ENCODE measurements at regions not wholly inside any gene's neighbourhood (a gene's known extent, or its start where the extent isn't known, plus 50 kb on each side); places are given as distances from the start of the nearest gene placed in this dataset.

DNA sequence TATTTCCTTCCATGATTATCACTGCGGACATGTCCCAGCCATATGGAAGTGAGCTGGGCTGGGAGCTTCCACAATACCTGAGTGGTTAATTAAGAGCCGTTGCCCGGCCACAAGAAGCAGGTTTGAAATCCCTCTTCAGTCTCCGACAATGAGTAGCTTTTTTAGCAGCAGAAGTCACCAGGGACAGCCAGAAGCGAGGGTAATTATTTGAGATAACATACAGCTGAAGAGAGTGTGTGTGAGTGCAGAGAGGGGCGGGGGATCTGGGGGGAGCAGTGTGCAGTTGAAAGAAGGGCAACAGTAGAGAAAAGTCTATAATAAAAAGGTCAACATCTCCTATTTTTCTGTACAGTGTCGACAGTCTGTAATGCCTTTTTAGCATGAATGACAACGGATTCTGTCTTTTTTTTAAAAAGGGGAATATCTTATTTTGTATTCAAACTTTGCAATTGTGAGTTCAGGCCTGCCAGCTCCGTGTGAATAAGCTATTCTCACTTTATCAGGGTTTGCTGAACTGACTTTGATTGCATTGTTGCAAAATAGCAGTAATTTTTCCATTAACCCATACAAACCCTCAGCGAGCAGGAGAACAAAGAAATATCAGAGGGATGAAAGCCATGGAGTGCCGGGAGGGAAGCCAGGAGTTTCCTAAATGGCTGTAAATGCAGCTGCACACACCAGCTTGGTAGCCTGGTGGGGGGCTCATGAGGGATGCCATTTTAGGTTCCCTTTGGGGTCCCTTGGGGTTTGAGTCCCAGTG, 220.3 kb upstream of the IRX3 start:
- DNase-seq, result no peak

DNA sequence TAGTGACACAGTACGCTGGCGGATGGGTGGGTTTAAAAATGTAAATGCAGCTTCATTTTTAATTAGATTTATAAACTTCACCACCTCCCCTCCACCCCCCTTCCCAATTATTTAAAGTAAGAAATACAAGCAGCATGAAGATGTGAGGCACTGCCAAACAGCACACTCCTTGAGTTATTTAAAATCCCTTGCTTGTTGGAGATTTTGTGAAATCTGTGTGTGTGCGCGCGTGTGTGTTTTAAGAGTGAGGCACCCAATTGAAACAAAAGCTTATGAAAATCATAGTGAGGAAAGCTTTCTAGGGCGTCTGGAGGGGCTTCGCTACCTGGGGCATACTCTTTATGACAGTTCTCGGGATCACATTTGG, 219.6 kb upstream of the IRX3 start:
- no peak for DNase-seq

DNA sequence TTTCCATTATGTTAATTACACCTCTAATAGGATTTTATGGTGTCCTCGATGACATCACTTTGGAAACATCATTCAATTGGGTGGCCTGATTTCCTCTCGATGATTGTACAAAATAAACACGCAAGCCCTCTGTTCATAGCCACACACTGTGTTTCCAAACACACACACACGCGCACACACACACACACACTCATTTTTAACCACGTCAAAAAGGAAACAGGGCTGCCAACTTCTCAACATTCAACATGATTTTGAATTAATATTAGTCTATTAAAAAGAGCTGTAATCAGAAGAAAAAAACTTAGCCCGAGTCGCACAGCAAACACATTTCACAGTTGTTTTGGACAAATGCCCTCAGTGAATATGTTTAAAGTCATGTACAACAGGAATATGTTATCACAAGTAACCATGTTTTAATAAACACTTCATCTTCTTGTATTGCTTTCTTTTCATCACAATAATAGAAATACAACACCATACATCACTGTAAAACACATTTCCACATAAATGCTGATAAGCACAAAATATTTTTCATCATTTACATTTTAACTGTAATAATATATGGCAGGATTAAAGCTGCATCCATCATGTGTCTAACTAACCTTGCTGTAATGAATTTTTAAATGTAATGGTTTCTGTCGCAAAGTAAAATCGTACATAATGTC, 219.1 kb upstream of the IRX3 start:
- no peak for DNase-seq

DNA sequence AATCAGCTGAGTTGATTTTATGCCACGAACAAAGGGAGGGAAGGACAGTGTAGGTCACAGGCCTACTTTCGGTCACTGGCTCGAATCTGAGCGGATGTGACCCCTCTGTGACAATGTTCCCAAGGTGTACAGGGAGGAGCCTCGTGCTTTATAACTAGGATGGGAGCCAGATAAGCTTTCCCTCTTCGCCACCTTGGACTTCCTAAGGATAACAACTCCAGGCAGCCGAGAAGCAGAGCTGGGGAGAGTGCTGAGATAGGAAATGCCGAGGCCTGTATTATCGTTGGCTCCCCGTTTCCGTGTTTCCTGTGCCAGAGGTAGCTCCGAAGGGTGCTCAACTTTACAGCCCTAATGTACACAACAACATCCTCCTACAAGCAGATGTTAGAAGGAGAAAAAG, 217.8 kb upstream of the IRX3 start:
- DNase-seq, result no peak

DNA sequence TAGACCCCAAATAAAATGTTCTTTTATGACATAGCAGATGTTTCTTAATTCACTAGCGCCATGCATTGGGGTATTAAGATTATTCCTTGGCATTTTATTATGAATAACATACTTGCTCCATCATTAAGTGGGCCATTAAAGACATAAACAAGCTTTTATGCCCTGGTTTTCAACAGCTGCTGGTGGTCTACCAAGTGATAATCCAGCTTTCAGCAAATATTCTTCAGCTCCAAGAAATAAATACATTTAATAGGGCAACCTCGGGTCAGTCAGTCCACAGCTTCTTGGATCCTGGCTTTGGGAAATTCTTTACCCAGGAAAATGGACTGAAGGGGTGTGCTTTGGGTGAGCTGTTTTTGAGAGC, 217.3 kb upstream of the IRX3 start:
- DNase-seq, result no peak

DNA sequence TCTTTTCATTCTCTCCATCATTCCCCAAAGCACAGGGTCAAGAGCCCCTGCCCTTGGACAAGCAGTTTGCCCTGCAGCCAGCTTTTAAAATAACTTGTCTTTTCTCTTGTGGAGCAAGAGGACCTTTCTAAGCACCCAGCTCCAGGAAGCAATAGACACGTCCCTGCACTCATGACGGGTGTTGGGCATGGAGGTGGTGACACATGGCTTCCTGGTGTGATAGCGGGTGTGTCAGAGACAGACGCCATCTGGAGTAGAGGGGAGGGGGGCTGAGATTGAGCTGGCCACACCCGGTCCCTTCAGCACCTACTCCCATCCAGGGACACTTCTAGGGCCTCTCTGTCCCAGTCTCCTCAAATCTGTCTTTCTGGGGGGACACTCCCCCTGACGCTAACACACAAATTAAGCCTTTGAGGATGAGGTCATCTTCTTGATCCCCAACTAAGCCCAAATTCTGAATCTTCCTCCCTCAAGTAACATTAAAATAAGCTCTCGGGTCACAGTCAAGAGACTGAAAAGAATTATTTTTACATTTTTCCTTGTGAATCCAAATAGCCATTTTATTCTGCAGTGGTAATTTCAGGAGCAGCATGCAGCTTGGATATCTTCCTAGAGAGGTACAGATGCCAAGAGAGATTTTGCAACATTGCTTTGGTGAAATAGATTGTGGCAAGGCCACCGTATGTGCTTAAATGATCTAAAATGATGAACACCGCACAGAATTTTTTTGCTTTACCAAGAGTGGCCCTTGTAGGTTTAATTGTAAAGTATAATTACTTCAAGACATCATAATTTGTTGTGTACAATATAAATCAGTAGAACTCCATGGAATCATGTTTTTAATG, 216.6 kb upstream of the IRX3 start:
- DNase-seq, result no peak

DNA sequence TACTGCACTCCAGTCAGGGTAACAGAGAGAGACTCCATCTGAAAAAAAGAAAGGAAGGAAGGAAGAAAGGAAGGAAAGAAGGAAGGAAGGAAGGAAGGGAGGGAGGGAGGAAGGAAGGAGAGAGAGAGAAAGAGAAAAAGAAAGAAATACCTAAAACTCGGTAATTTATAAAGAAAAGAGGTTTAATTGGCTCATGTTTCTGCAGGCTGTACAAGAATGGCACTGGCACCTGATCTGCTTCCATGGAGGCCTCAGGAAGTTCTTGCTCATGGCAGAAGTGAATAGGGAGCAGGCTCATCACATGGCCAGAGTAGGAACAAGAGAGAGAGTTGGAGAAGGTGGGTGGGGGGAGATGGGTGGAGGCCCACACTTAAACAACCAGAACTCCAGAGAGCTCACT, 215.2 kb upstream of the IRX3 start:
- DNase-seq, result no peak

DNA sequence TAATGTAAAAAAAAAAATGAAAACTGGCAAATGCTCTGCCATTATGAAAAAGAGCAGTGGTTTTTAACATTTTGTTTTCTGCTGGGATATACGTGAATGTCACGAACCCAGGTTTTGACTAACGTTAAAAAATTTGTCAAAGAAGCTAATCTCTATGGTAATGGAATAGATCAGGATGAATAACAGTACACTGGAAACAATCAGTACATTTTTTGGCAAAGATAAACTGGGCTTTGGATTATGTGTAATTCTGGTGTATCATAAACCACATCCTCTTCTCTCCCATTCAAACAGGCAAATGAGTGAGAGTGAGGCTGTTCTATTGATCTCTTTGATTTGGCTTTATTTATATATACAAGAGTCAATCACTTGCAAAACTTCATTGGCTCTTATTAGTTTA, 207.0 kb upstream of the IRX3 start:
- no peak for DNase-seq

DNA sequence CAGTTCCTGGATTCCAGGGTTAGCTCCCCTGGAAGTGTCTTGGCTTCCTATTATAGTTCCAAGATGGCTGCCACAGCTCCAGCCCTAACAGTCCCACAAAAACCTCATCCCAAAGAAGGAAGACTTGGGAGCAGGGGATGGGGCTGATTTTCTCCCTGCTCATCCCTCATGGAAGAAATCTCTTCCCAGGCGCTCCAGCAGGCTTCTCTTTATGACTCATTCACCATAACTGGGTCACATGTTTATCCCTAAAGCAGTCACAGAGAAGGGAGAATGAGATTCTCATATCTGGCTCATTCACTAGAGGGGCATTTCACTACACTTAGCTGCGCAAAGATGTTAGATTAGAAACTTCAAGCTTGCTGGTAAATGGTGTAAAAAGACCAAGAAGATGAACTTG, 206.5 kb upstream of the IRX3 start:
- no peak for DNase-seq

DNA sequence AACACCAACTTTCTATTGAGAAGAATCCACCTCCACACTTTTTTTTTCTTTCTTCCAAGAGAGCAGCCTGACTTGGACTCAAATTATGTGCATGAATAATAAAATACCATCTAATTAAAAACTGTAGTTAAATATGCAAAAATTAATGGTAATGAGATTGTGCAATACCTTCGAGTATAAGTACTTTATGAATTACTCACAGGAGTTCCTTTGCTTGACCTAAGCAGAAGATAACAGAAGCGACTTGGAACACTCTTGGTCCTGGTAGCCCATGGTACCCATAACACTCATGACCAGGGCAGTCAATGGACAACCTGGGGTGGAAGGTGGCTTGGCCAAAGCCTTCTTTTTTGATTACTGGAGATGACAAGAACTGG, 203.5 kb upstream of the IRX3 start:
- DNase-seq, result no peak

DNA sequence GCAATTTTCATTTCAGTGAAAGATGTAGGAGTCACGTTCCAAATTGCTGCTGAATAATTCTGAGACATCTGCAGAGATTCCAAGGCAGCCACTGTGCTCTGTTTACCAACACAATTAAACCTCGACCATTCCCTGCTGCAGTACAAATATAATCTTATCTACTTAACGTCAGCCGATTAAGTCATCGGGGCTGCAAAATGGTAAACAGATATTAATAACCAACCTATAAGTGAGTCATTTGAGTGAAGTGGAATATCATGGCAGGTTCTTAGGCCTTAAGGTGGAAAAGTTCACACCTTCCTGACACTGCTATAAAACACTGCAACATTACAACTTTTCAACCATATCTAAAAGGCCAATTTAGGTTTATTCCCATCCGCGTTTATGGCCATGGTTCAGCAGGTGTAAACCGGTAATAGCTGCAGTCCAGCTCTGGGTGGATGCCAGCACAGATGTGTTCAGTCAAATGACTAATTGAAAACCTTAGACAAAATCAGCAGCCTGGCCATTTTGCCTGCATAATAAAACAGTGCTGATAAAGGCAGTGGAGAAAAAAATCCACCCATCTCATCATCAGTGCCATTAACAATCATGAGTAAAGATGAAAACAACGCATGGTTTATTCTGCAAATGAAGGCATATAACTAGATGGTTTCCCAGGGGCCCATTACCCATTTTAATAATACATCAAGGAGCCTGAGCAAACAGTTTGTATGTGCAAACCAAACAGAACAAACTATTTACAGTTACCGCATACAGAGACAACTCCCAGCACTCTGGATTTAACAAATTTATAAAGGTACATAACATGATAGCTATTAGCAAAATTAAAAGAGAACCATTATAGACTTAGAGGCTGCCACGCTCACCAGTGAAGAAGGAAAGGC, 202.9 kb upstream of the IRX3 start:
- no peak for DNase-seq

DNA sequence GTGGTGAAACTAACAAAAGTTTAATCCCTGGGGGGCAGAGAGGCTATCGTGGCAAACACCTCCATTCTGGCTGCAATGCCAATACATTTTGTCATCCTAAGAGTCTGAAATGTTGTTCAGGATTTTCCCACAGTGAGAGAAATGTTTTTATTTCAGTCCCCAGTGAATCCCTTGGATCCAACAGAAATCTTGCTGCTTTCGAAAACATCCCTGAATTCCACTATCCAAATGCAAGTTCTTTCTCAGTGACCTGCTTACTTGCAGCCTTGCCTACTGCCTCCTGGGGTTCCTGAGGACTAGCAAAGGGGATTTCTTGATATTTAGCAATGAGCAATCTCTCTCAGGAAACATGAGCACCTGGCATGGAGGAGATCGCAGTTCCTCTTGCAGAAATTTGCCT, 202.1 kb upstream of the IRX3 start:
- no peak for DNase-seq

DNA sequence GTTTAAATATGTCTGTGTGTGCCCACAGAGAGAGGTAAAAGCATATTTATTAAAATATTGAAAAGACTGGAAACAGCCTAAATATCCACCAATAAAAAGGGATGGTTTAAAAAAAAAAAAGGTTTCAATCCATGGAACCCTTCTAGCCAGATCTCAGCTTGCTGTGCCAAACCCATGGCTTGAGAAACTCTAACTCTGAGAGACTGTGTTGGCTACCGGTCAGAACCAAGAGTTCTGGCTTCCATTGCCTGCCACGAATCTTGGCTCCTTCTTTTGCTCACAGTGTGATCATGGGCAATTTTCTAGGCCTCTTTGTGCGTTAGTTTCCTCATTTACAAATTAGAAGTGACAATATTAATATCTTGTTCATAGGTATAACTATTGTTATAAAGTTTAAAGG, 201.3 kb upstream of the IRX3 start:
- no peak for DNase-seq

DNA sequence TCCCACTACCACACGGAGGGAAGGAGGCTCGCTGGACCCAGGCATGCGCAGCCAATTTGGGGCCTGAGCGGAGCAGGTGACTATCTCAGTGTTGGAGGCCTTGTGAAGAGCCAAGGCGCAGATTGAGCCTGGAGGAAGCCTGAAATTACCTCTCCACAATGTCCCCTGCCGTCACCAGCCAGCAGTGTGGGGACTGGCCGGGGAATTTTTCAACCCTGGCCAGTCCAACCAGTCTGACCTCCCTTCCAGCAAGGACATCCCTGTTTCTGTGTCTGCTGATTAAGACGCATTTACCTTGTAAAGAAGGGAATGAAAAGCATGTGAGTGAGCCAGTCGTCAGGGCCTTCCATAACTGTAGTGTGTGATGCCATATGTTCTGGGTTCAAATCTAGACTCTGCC, 198.1 kb upstream of the IRX3 start:
- DNase-seq, result no peak

DNA sequence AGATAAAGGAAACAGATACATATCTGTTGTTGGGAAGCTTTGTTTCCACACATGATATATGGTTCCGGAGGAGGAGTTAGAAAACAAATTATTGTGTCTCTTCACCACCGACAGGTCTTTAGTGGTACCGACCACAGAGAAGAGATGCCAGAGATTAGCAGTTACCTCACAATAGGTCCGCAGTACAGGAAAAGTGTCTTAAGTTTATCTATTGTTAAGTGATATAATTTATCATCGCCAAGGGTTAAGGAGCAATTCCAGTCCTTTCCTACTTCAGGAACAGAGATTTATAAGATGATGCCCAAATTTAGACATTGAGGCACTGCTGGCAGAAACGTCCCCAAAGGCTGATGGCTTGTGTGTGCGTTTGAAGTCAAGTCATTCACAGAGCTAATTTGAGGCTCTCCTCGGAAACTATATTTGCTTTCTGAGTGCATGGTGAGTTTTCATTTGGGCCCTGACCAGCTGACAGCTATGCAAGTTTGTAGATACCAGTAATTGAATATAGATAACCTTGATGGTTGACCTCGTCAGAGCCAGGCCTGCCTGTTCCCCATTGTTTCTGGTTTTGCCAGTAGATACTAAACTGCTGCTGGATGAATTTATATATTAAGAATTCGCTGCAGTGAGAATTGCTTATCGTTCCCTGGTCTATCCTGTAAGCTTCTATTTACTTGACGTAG, 196.4 kb upstream of the IRX3 start:
- DNase-seq, result no peak

DNA sequence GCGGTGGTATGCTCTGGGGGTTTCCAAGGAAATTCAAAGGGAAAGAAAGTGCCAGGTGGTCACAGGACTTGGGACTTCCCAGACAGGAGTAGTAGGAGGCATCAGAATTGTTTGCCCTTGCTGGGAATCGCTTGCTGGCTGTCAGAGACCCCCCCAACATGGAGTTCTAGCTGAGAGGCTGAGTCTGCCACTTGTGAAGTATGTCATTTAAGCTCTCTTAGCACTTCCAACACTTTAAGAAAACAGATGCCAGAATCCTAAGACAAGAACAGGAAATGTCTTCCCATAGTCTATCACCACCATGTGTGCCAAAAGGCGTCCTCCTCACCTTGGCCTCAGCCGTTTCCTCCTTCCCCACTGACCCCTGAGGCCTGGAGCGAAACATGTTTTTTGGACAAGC, 193.8 kb upstream of the IRX3 start:
- no peak for DNase-seq

DNA sequence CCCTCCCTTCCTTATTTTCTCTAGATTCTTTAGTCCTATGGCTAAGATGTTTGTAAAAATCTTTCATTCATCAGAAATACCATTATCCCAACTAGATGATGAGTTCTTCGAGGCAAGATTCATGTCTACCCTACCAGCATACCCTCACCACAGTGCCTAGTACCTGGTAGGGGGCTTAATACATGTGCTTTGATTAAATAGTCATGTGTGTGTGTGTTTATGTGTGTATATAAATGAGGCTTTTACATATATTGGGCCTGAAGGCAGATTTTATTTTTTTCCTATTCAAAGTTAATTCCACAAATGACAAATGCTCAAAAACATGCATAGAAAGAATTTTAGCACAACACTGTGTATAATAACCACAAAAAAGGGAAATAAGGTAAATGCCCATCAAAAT, 193.0 kb upstream of the IRX3 start:
- DNase-seq, result no peak

DNA sequence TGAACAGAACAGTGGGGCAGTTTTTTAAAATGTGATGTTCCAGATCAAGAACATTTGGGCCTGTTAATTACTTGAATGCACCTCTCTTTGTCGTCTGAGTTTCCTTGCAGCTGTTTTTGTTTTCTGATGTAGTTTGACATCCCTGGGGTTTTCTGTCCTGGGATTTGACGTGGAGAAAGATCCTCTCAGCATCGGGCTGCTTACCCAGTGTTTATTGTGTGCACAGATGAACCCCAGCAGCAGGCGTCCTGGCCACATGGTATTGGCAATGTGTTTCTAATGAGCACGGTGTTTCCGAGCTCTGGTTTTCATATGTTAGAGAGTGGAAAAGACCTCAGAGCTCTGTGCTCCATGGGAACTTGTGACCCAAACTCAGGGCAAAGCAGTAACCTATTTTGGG, 191.1 kb upstream of the IRX3 start:
- DNase-seq, result no peak

DNA sequence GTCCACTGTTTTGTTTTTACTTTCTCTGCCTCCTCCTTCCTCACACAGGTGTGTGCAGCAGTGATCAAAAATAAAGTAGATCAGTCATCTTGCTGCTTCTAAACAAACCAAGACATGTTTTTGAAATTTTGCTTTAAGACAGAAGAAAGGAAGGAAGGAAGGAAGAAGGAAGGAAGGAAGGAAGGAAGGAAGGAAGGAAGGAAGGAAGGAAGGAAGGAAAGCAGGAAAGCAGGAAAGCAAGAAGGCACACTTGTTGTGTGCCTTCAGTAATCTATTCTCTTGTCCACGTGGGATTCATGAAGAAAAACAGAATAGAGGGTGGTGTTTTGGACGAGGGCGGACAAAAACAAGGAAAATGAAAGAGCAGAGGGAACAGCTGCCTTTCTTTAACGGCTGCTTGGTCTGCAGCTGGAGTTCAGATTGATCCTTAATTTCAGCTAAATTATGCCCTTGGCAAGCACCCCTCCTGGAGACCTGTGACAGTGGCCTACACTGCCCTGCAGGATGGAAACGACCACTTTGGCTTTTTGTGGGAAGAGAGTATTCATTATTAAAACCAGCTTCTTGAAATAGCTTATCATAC, 188.5 kb upstream of the IRX3 start:
- no peak for DNase-seq

DNA sequence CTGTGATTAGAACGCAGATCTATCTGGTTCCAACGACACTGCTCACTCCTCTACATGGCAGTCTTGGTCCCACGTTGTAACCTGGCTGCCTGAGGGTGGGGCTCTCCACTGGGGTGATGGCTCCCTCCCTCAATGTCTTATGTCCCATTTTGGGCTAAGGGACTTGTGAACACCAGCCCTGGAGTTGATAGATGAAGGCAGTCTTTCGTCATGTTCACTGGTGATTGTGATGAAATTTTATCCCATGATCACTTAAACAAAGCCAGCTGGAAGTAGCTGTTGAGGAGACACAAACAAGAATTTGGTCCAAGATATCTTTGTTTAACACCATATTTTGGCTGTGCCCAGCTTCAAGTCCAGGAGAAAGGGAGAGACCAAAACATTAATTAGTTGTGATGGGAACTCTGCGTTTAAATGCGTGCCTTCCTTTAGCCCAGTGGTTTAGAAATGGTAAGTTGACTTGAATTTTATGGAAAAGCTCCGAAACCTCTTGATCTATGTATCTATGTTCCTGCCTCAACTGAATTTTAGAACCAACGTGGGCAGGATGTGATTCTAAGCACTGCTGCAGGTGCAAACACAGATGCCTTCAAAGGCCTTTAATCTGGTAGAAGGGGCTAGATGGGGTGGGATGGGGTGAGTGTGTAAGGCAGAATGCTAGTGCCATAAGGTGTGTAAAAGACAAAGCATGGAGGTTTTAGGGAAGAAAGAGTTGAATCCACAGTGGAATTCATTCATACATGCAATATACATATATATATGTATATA, 186.8 kb upstream of the IRX3 start:
- DNase-seq, result no peak

DNA sequence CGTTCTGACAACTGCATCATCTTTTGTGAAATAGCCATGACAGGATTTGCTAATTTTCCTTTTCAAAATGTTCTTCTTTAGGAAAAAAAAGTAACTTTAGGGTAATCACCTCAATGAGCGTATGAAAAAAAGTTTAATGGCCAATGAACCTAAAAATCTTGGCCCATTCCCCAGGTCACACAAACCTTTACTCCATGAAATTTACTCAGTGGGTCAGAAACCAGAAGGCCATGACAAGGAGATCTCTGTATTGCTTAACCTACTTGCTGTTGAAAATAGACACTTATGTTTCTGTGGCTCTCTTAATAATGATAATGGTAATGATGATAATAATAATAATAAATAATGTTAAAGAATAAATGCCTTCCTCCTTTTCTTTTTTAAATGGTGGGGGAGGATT, 180.8 kb upstream of the IRX3 start:
- DNase-seq, result no peak

Measured in inflammatory macrophage treated with lipopolysaccharide for 4 hours (primary cell).